PC-9 (cell line): ENCODE measurements at regions not wholly inside any gene's neighbourhood (a gene's known extent, or its start where the extent isn't known, plus 50 kb on each side); places are given as distances from the start of the nearest gene placed in this dataset.

Experiments used
- BruUV-seq: library from RNA; stranded (reverse); fragments of 400-500 nt; replicated peaks from 2 replicates; lab custom pipeline; 2021; lab: Mats Ljungman, UMichigan
- CTCF ChIA-PET: fragments of 300-600 bp; sonication (Branson Sonifier 250); formaldehyde crosslinking; loops from one replicate; lab custom pipeline; 2022; ENCODE audit warnings: antibody characterized with exemption; lab: Charles Lee
- POLR2A ChIA-PET: fragments of 300-600 bp; sonication (Branson Sonifier 250); formaldehyde crosslinking; loops from one replicate; lab custom pipeline; 2022; ENCODE audit warnings: antibody characterized with exemption; ENCODE audit not compliant: unreplicated experiment; lab: Charles Lee
- DNase-seq, 2 experiments: peaks; one replicate each; pipeline versions ENCODE4 v3.0.0 to v3.0.0-alpha.2; 2015 to 2022; ENCODE audit warnings: mixed read lengths in 1 of 2
- H2AFZ ChIP-seq: fragments of 200-600 bp; sonication (generic); 2 replicates; pipeline ENCODE4 v1.8.1; 2017; ENCODE audit warnings: antibody characterized with exemption
- H3F3A ChIP-seq: fragments of 200-600 bp; sonication (generic); 2 replicates; pipeline ENCODE4 v1.8.1; 2017; ENCODE audit warnings: antibody characterized with exemption, mild to moderate bottlenecking, low read depth; ENCODE audit not compliant: insufficient read depth
- H3K27ac ChIP-seq: fragments of 200-600 bp; sonication (generic); 2 replicates; pipeline ENCODE4 v1.6.1; 2016; ENCODE audit warnings: mixed run types
- H3K27me3 ChIP-seq: fragments of 200-600 bp; sonication (generic); 2 replicates; pipeline ENCODE4 v1.6.1; 2016; ENCODE audit warnings: low read depth, mixed run types; ENCODE audit not compliant: insufficient read depth
- H3K36me3 ChIP-seq: fragments of 200-600 bp; sonication (generic); 2 replicates; pipeline ENCODE4 v1.6.1; 2016; ENCODE audit warnings: low read depth, mixed run types
- H3K4me1 ChIP-seq: fragments of 200-600 bp; sonication (generic); replicated peaks from 2 replicates; pipeline ENCODE4 v1.6.1; 2016; ENCODE audit warnings: mixed run types; ENCODE audit not compliant: insufficient read depth
- H3K4me2 ChIP-seq: fragments of 200-600 bp; sonication (generic); 2 replicates; pipeline ENCODE4 v1.6.1; 2017; ENCODE audit warnings: mixed run types
- H3K4me3 ChIP-seq: fragments of 200-600 bp; sonication (generic); 2 replicates; pipeline ENCODE4 v1.6.1; 2016; ENCODE audit warnings: mixed run types
- H3K79me2 ChIP-seq: fragments of 200-600 bp; sonication (generic); 2 replicates; pipeline ENCODE4 v1.6.1; 2017; ENCODE audit warnings: low read depth, mixed run types
- H3K9me2 ChIP-seq: fragments of 200-600 bp; sonication (generic); 2 replicates; pipeline ENCODE4 v1.8.1; 2017; ENCODE audit warnings: mild to moderate bottlenecking; ENCODE audit not compliant: insufficient read depth
- H3K9me3 ChIP-seq: fragments of 200-600 bp; sonication (generic); 2 replicates; pipeline ENCODE4 v1.8.1; 2016; ENCODE audit warnings: low read depth; ENCODE audit not compliant: insufficient read depth
- H4K20me1 ChIP-seq: fragments of 200-600 bp; sonication (generic); 2 replicates; pipeline ENCODE4 v1.8.1; 2017; ENCODE audit not compliant: insufficient read depth
- EZH2 ChIP-seq: fragments of 200-600 bp; sonication (generic); IDR thresholded peaks from 2 replicates; pipeline ENCODE4 v1.8.0; 2017; ENCODE audit warnings: antibody characterized with exemption, low read depth
- intact Hi-C: fragments of 100-400 bp; cut with micrococcal nuclease; formaldehyde crosslinking; loops from one replicate; pipeline ENCODE4 v1.10.0; 2022; ENCODE audit not compliant: unreplicated experiment
- TF ChIP-seq, protein P1 (sequence below): fragments of 200-600 bp; sonication (generic); conservative IDR thresholded peaks from 2 replicates; pipeline ENCODE4 v1.6.1; 2017; ENCODE audit warnings: mixed run types, antibody characterized with exemption, mild to moderate bottlenecking, moderate library complexity

DNA sequence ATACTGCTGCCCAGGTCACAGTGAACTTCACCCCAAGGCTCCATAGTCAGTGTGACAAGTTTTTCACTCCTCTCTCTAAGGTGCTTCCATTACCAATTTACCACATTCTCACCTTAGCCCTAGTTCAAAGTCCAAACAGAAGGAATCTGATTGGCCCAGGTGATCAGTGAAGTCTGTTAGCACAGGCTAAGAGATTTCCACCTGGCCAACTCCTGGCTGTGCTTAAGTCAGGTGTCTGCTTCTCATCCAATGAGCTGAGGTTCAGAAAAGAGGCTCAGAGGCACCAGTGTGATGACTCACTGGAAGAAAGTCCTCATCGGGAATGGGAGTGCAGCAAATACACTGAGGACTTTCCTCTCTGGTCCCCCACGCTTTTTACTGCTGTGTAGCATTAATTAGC lies 164.4 kb upstream of the MGAT5 start:
- H3K27me3 ChIP-seq: no peaks in the 10 kb centered on the region
- intact Hi-C loops: no loop called here
- no peak overlapping the region for H3K27ac ChIP-seq
- H3K4me2 ChIP-seq: no peak overlapping the region
- H3K9me3 ChIP-seq: no peaks in the 10 kb centered on the region
- no TSS peak for BruUV-seq
- H3K9me2 ChIP-seq: no peaks in the 10 kb centered on the region
- CTCF ChIA-PET: no interaction called here
- no peak overlapping the region for H3K4me3 ChIP-seq
- H4K20me1 ChIP-seq: no peaks in the 10 kb centered on the region
- DNase-seq: no peak
- H2AFZ ChIP-seq: no peak overlapping the region
- H3F3A ChIP-seq: peaks cover 7% of the 10 kb centered on the region; the same call in 1 of the 2 replicates
- no peaks in the 10 kb centered on the region for H3K36me3 ChIP-seq
- H3K4me1 ChIP-seq: 0 out of 2 replicates have a peak, but pooled peaks cover 7% of the 10 kb centered on the region
- TF ChIP-seq, protein P1, sequence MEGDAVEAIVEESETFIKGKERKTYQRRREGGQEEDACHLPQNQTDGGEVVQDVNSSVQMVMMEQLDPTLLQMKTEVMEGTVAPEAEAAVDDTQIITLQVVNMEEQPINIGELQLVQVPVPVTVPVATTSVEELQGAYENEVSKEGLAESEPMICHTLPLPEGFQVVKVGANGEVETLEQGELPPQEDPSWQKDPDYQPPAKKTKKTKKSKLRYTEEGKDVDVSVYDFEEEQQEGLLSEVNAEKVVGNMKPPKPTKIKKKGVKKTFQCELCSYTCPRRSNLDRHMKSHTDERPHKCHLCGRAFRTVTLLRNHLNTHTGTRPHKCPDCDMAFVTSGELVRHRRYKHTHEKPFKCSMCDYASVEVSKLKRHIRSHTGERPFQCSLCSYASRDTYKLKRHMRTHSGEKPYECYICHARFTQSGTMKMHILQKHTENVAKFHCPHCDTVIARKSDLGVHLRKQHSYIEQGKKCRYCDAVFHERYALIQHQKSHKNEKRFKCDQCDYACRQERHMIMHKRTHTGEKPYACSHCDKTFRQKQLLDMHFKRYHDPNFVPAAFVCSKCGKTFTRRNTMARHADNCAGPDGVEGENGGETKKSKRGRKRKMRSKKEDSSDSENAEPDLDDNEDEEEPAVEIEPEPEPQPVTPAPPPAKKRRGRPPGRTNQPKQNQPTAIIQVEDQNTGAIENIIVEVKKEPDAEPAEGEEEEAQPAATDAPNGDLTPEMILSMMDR: no peak
- no peak for TF ChIP-seq EZH2
- POLR2A ChIA-PET: no interaction called here
- no peaks in the 10 kb centered on the region for H3K79me2 ChIP-seq

DNA sequence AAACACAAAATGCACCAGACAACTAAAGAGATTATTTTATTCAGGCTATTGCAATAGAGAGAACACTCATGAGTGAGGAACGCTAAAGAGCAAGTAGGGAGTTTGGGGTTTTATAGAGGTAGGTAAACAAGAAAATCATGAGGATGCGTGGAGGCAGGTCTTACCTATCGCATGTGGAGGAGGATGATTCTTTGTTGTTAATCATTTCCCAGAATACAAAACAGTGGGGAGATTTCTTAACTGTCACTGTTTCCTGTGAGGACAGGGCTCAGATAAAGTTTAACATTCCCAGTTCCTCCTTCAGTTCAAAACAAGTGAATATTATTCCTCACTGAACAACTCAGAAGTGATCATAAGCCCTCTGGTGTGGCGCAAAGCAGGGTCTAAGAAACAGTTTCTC lies 156.1 kb upstream of the MGAT5 start:
- intact Hi-C loops: no loop called here
- Histone ChIP-seq H2AFZ (no peak overlapping the region), H3K79me2 (no peaks in the 10 kb centered on the region), H3K27me3 (no peaks in the 10 kb centered on the region), H4K20me1 (no peaks in the 10 kb centered on the region), H3K9me3 (no peaks in the 10 kb centered on the region), H3K9me2 (no peaks in the 10 kb centered on the region), H3K27ac (no peak overlapping the region), H3K4me2 (no peak overlapping the region), H3K4me1 (0 out of 2 replicates have a peak, but pooled peaks cover 3% of the 10 kb centered on the region), H3F3A (peaks cover 4% of the 10 kb centered on the region; the same call in 1 of the 2 replicates), H3K4me3 (no peak overlapping the region), H3K36me3 (no peaks in the 10 kb centered on the region)
- CTCF ChIA-PET: no interaction called here
- no peak for DNase-seq
- TF ChIP-seq EZH2: no peak
- TF ChIP-seq, protein P1: no peak
- POLR2A ChIA-PET: no interaction called here
- no TSS peak for BruUV-seq

- TF ChIP-seq, protein P1: no peak
- TF ChIP-seq EZH2: no peak
- intact Hi-C loops: no loop called here
- ChIA-PET POLR2A (no interaction called here), CTCF (no interaction called here)
- no peaks in the 10 kb centered on the region for H4K20me1 ChIP-seq
- no peaks in the 10 kb centered on the region for H3K36me3 ChIP-seq
- no peak overlapping the region for H3K27ac ChIP-seq
- no peak overlapping the region for H2AFZ ChIP-seq
- H3K9me2 ChIP-seq: no peaks in the 10 kb centered on the region
- DNase-seq: no peak
- no peaks in the 10 kb centered on the region for H3F3A ChIP-seq
- no peaks in the 10 kb centered on the region for H3K4me1 ChIP-seq
- H3K4me2 ChIP-seq: no peak overlapping the region
- BruUV-seq: no TSS peak
- no peak overlapping the region for H3K4me3 ChIP-seq
- H3K79me2 ChIP-seq: no peaks in the 10 kb centered on the region
- H3K9me3 ChIP-seq: no peaks in the 10 kb centered on the region
- no peaks in the 10 kb centered on the region for H3K27me3 ChIP-seq
Measured at GRCh38 chr2:134098321-134098720, 155.6 kb upstream of the MGAT5 start.
